H1 (cell line): ENCODE measurements at regions not wholly inside any gene's neighbourhood (a gene's known extent, or its start where the extent isn't known, plus 50 kb on each side); places are given as distances from the start of the nearest gene placed in this dataset.

Experiments
- CTCF ChIA-PET: fragments of 300-600 bp; sonication (Branson Sonifier 250); formaldehyde crosslinking; loops from one replicate; lab custom pipeline; 2021; ENCODE audit not compliant: partially characterized antibody; lab: Charles Lee
- POLR2A ChIA-PET: fragments of 300-600 bp; sonication (Branson Sonifier 250); formaldehyde crosslinking; loops from one replicate; lab custom pipeline; 2021; ENCODE audit warnings: inconsistent platforms; ENCODE audit not compliant: partially characterized antibody; lab: Charles Lee
- DNase-seq, 2 experiments: peaks; one replicate each; pipeline versions ENCODE4 v3.0.0 to v3.0.0-alpha.2; 2010 to 2022; ENCODE audit warnings: low spot score in 2 of 2, low read depth in 1 of 2, mixed read lengths in 1 of 2
- FAIRE-seq: peaks from 2 replicates; lab custom pipeline; 2011; peaks lifted over from hg19 to GRCh38; lab: Jason Lieb, UNC
- H2AFZ ChIP-seq: 2 replicates; pipeline ENCODE4 v1.8.1; 2012; ENCODE audit warnings: low read length, inconsistent platforms
- H2AK5ac ChIP-seq: 2 replicates; pipeline ENCODE4 v1.6.1; 2013; ENCODE audit warnings: low read depth, low read length
- H2BK120ac ChIP-seq: replicated peaks from 2 replicates; pipeline ENCODE3; 2013; ENCODE audit warnings: low read depth, low read length, inconsistent platforms
- H2BK12ac ChIP-seq: 2 replicates; pipeline ENCODE4 v1.6.1; 2013; ENCODE audit warnings: low read depth, low read length
- H2BK15ac ChIP-seq: 2 replicates; pipeline ENCODE4 v1.6.1; 2013; ENCODE audit warnings: low read length
- H2BK20ac ChIP-seq: 2 replicates; pipeline ENCODE4 v1.6.1; 2013; ENCODE audit warnings: low read length
- H2BK5ac ChIP-seq: 2 replicates; pipeline ENCODE4 v1.6.1; 2013; ENCODE audit warnings: low read depth, low read length
- H3K14ac ChIP-seq: 2 replicates; pipeline ENCODE4 v1.6.1; 2013; ENCODE audit warnings: inconsistent platforms; ENCODE audit not compliant: insufficient read length
- H3K18ac ChIP-seq: 2 replicates; pipeline ENCODE4 v1.6.1; 2013; ENCODE audit warnings: low read length; ENCODE audit errors: extremely low read depth
- H3K23ac ChIP-seq: 2 replicates; pipeline ENCODE4 v1.6.1; 2013; ENCODE audit warnings: inconsistent platforms; ENCODE audit not compliant: insufficient read length
- H3K23me2 ChIP-seq: 2 replicates; pipeline ENCODE4 v1.6.1; 2013; ENCODE audit warnings: low read depth, low read length
- H3K27ac ChIP-seq: 2 replicates; pipeline ENCODE4 v1.6.1; 2011; ENCODE audit warnings: low read depth, low read length, inconsistent platforms
- H3K27me3 ChIP-seq, 4 experiments: replicated peaks in 1 of 4; 1 replicate in 1 of 4; 2 replicates in 3 of 4; pipeline versions ENCODE4 v1.6.1 to v1.8.1; 2011 to 2013; ENCODE audit warnings: low read length in 3 of 4, mild to moderate bottlenecking in 3 of 4, inconsistent platforms in 2 of 4, mixed read lengths in 2 of 4, moderate library complexity in 1 of 4; ENCODE audit not compliant: control insufficient read depth in 3 of 4, insufficient read depth in 3 of 4; ENCODE audit errors: extremely low read depth in 1 of 4
- H3K36me3 ChIP-seq, 4 experiments: 2 replicates each; pipeline versions ENCODE4 v1.6.1 to v1.8.1; 2011 to 2013; ENCODE audit warnings: mild to moderate bottlenecking in 4 of 4, low read length in 3 of 4, moderate library complexity in 2 of 4, control low read depth in 1 of 4, inconsistent platforms in 1 of 4; ENCODE audit not compliant: insufficient read depth in 4 of 4, control insufficient read depth in 2 of 4
- H3K4ac ChIP-seq: replicated peaks from 2 replicates; pipeline ENCODE3; 2013; ENCODE audit warnings: low read length, low read depth, mixed read lengths, inconsistent platforms; ENCODE audit not compliant: insufficient read length
- H3K4me1 ChIP-seq, 4 experiments: replicated peaks in 1 of 4; 1 replicate in 1 of 4; 2 replicates in 3 of 4; pipeline versions ENCODE4 v1.6.1 to v1.8.1; 2011 to 2013; ENCODE audit warnings: low read length in 3 of 4, inconsistent platforms in 2 of 4, mixed read lengths in 1 of 4; ENCODE audit not compliant: insufficient read depth in 4 of 4, control insufficient read depth in 3 of 4
- H3K4me2 ChIP-seq, 2 experiments: 2 replicates each; pipeline versions ENCODE4 v1.6.1 to v1.8.1; 2011 to 2013; ENCODE audit warnings: low read depth in 2 of 2, low read length in 2 of 2, control low read depth in 1 of 2, inconsistent platforms in 1 of 2, mild to moderate bottlenecking in 1 of 2; ENCODE audit not compliant: insufficient read depth in 1 of 2
- H3K4me3 ChIP-seq, 4 experiments: fragments of 200-600, 300-600 bp in 1 of 4; sonication (generic), shearing (Covaris generic), sonication (Bioruptor Twin) in 1 of 4; 2 replicates each; pipeline versions ENCODE4 v1.5.1 to v1.8.1; 2011 to 2016; ENCODE audit warnings: low read length in 4 of 4, low read depth in 3 of 4, control low read depth in 2 of 4, inconsistent platforms in 2 of 4, mild to moderate bottlenecking in 2 of 4, mixed read lengths in 1 of 4, moderate library complexity in 1 of 4; ENCODE audit not compliant: insufficient read depth in 2 of 4; ENCODE audit errors: extremely low read depth in 1 of 4
- H3K56ac ChIP-seq: replicated peaks from 2 replicates; pipeline ENCODE3; 2013; ENCODE audit warnings: low read depth, mild to moderate bottlenecking, mixed read lengths, low read length, inconsistent platforms; ENCODE audit not compliant: insufficient read length
- H3K79me1 ChIP-seq: 2 replicates; pipeline ENCODE4 v1.6.1; 2013; ENCODE audit warnings: low read depth, low read length, control low read depth
- H3K79me2 ChIP-seq, 2 experiments: 2 replicates each; pipeline versions ENCODE4 v1.6.1 to v1.8.1; 2012 to 2013; ENCODE audit warnings: low read length in 2 of 2, mild to moderate bottlenecking in 2 of 2, inconsistent platforms in 1 of 2; ENCODE audit not compliant: insufficient read depth in 2 of 2, control insufficient read depth in 1 of 2
- H3K9ac ChIP-seq, 4 experiments: replicated peaks in 1 of 4; 1 replicate in 1 of 4; 2 replicates in 3 of 4; pipeline versions ENCODE4 v1.6.1 to v1.8.1; 2011 to 2013; ENCODE audit warnings: low read depth in 3 of 4, low read length in 3 of 4, control low read depth in 2 of 4, mild to moderate bottlenecking in 2 of 4, moderate library complexity in 2 of 4, inconsistent platforms in 1 of 4; ENCODE audit errors: extremely low read depth in 1 of 4
- H3K9me3 ChIP-seq, 2 experiments: 2 replicates each; pipeline versions ENCODE4 v1.6.1 to v1.8.1; 2012 to 2013; ENCODE audit warnings: mild to moderate bottlenecking in 2 of 2, moderate library complexity in 2 of 2, control low read depth in 1 of 2, inconsistent platforms in 1 of 2, low read depth in 1 of 2, low read length in 1 of 2, mixed read lengths in 1 of 2; ENCODE audit not compliant: insufficient read depth in 2 of 2
- H4K20me1 ChIP-seq, 2 experiments: replicated peaks in 1 of 2; 2 replicates each; pipeline versions ENCODE3 to v1.8.1; 2011 to 2013; ENCODE audit warnings: inconsistent platforms in 2 of 2, low read length in 2 of 2, mild to moderate bottlenecking in 1 of 2; ENCODE audit not compliant: insufficient read depth in 2 of 2, control insufficient read depth in 1 of 2
- H4K5ac ChIP-seq: 2 replicates; pipeline ENCODE4 v1.6.1; 2013; ENCODE audit warnings: low read length, low read depth, mixed read lengths, inconsistent platforms; ENCODE audit not compliant: insufficient read length
- H4K8ac ChIP-seq: 2 replicates; pipeline ENCODE4 v1.8.0; 2013; ENCODE audit warnings: mild to moderate bottlenecking, moderate library complexity, low read length, inconsistent platforms; ENCODE audit not compliant: insufficient read depth; ENCODE audit errors: extremely low read depth
- H4K91ac ChIP-seq: replicated peaks from 2 replicates; pipeline ENCODE3; 2013; ENCODE audit warnings: low read length, mixed read lengths, inconsistent platforms; ENCODE audit not compliant: insufficient read length
- CBX8 ChIP-seq: fragments of 300-800, 300-1000 bp; sonication (generic); IDR thresholded peaks from 2 replicates; pipeline ENCODE4 v1.7.1; 2016; ENCODE audit warnings: low read depth, low read length, borderline replicate concordance
- JUN ChIP-seq: IDR thresholded peaks from 2 replicates; pipeline ENCODE4 v1.6.1; 2011; ENCODE audit warnings: low read depth, mild to moderate bottlenecking, improper control_type of control experiment, low read length
- SP4 ChIP-seq: IDR thresholded peaks from 2 replicates; pipeline ENCODE4 v1.6.1; 2012; ENCODE audit warnings: low read length, inconsistent platforms
- YY1 ChIP-seq: IDR thresholded peaks from 2 replicates; pipeline ENCODE4 v1.6.1; 2011; ENCODE audit warnings: low read depth, mild to moderate bottlenecking, low read length
- WGBS, 2 experiments: shearing (Covaris generic) in 1 of 2; methylation state at CpG; one replicate each; pipeline versions ENCODE4 v1.1.6 to v1.1.7; 2013 to 2015; ENCODE audit warnings: low lambda C conversion rate in 2 of 2, mixed read lengths in 2 of 2, inconsistent platforms in 1 of 2, low coverage in 1 of 2, missing lambda C conversion rate in 1 of 2; ENCODE audit not compliant: insufficient replicate concordance in 2 of 2, insufficient coverage in 1 of 2, insufficient read length in 1 of 2; ENCODE audit errors: extremely low coverage in 1 of 2, missing lambda C conversion rate in 1 of 2; 5-methylcytosine and 5-hydroxymethylcytosine counted together
- TF ChIP-seq, protein P1 (sequence below): IDR thresholded peaks from 2 replicates; pipeline ENCODE4 v1.6.1; 2012; ENCODE audit warnings: inconsistent platforms

DNA sequence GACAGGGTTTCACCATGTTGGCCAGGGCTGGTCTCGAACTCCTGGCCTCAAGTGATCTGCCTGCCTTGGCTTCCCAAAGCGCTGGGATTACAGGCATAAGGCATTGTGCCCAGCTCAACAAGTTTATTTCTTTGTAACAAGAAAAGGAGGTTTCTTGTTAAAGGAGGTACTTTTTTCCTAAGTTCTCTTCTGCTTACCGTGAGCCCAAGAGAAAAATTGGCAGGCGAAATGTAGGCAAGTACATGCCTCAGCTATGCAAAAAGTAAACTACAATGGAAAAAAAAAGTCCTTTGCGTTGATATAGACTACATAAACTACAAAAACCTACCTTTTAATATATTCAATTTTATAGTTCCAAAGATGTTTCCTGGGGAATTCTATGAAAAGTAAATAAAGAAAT lies 122.6 kb downstream of the DKK1 start:
- Histone ChIP-seq H3K27me3 (no peaks in the 10 kb centered on the region), H4K20me1 (no peaks in the 10 kb centered on the region), H3K9me3 (no peaks in the 10 kb centered on the region), H3K18ac (no peak overlapping the region), H2AK5ac (no peak overlapping the region), H3K4ac (no peak overlapping the region), H3K56ac (no peak overlapping the region), H2BK5ac (no peak overlapping the region), H2BK12ac (no peak overlapping the region), H3K4me3 (no peak overlapping the region), H3K79me1 (no peaks in the 10 kb centered on the region), H2BK20ac (no peak overlapping the region), H3K36me3 (no peaks in the 10 kb centered on the region), H3K23ac (no peak overlapping the region), H3K27ac (no peak overlapping the region), H3K23me2 (no peaks in the 10 kb centered on the region), H3K4me1 (no peaks in the 10 kb centered on the region; a peak in 1 of 7 replicates), H2BK15ac (no peak overlapping the region), H3K79me2 (no peaks in the 10 kb centered on the region), H2AFZ (no peak overlapping the region), H4K5ac (no peak overlapping the region), H3K14ac (no peak overlapping the region), H2BK120ac (no peak overlapping the region), H3K4me2 (no peak overlapping the region), H3K9ac (no peak overlapping the region), H4K91ac (no peak overlapping the region), H4K8ac (no peak overlapping the region)
- 90% methylated on average over 5 of the region's 5 CpGs; no CpG with 5 or more reads in 1 of the 2 experiments for WGBS, 2 experiments
- CTCF ChIA-PET: interaction anchor here (0.7 kb wide), 1 partner anchor 566 kb away, joined by 3 read pairs; no protein-coding TSS in a partner anchor
- DNase-seq: no peak
- POLR2A ChIA-PET: interaction anchor here (0.6 kb wide), 1 partner anchor 46 kb away, joined by 3 read pairs; no protein-coding TSS in a partner anchor
- FAIRE-seq: no peak
- TF ChIP-seq, protein P1, sequence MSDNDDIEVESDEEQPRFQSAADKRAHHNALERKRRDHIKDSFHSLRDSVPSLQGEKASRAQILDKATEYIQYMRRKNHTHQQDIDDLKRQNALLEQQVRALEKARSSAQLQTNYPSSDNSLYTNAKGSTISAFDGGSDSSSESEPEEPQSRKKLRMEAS: no peak
- TF ChIP-seq SP4: no peak
- TF ChIP-seq YY1: no peak
- TF ChIP-seq JUN: no peak
- no peak for TF ChIP-seq CBX8
